Stimulated activated naive CD8-positive, alpha-beta T cell treated with anti-CD3 and anti-CD28 coated beads, Interleukin-15, amount 100 ng/mL, for 72 hours (primary cell): ENCODE measurements at regions not wholly inside any gene's neighbourhood (a gene's known extent, or its start where the extent isn't known, plus 50 kb on each side); places are given as distances from the start of the nearest gene placed in this dataset.

ENCODE experiments used
- ATAC-seq: fragments of 150-1000 bp; cut with Tn5 transposase; 2 replicates; pipeline ENCODE4 v1.10.0; 2021; ENCODE audit warnings: mild to moderate bottlenecking, moderate library complexity
- DNase-seq, 2 donors: peaks; one replicate each; pipeline ENCODE4 v3.0.0; 2021 to 2022
- H3K27ac Mint-ChIP-seq, 2 donors: one replicate each; pipeline ENCODE4 v1.8.0; 2022; ENCODE audit warnings: mild to moderate bottlenecking in 2 of 2, mixed read lengths in 2 of 2, moderate library complexity in 2 of 2
- H3K27me3 Mint-ChIP-seq: one replicate; pipeline ENCODE4 v1.8.0; 2022; ENCODE audit warnings: mixed read lengths
- H3K4me1 Mint-ChIP-seq: one replicate; pipeline ENCODE4 v1.8.0; 2022; ENCODE audit warnings: mild to moderate bottlenecking, mixed read lengths
- H3K4me3 Mint-ChIP-seq, 2 donors: one replicate each; pipeline ENCODE4 v1.8.0; 2022; ENCODE audit warnings: mild to moderate bottlenecking in 2 of 2, mixed read lengths in 2 of 2, moderate library complexity in 1 of 2
- H3K9me3 Mint-ChIP-seq, 2 donors: one replicate each; pipeline ENCODE4 v1.8.0; 2022; ENCODE audit warnings: mixed read lengths in 2 of 2

GRCh38 chr19:28290963-28291657, 921.8 kb downstream of the UQCRFS1 start:
- Mint-ChIP-seq H3K27ac (no peak overlapping the region), H3K4me3 (no peak overlapping the region), H3K27me3 (no peaks in the 10 kb centered on the region), H3K4me1 (no peaks in the 10 kb centered on the region), H3K9me3 (peaks cover 8 to 12% of the 10 kb centered on the region in 2 donors)
- ATAC-seq (no peak), DNase-seq (no peak)

- no peak overlapping the region for H3K27ac Mint-ChIP-seq
- DNase-seq: no peak
Measured at GRCh38 chr19:28289295-28290063, 923.5 kb downstream of the UQCRFS1 start.

GRCh38 chr19:28288572-28289264, 924.2 kb downstream of the UQCRFS1 start:
- H3K27me3 Mint-ChIP-seq: peaks cover 3% of the 10 kb centered on the region

More at GRCh38 chr19:28289295-28290063, 923.5 kb downstream of the UQCRFS1 start:
- H3K4me1 Mint-ChIP-seq: no peaks in the 10 kb centered on the region
- ATAC-seq: no peak
- H3K4me3 Mint-ChIP-seq: no peak overlapping the region
- H3K27me3 Mint-ChIP-seq: no peaks in the 10 kb centered on the region
- peaks cover 13 to 18% of the 10 kb centered on the region in 2 donors for H3K9me3 Mint-ChIP-seq

GRCh38 chr19:28285917-28286316, 927.0 kb downstream of the UQCRFS1 start:
- no peak overlapping the region for H3K4me3 Mint-ChIP-seq
- peaks cover 28% of the 10 kb centered on the region for H3K27me3 Mint-ChIP-seq
- ATAC-seq (no peak), DNase-seq (no peak)
- H3K4me1 Mint-ChIP-seq: no peaks in the 10 kb centered on the region
- no peak overlapping the region for H3K27ac Mint-ChIP-seq
- H3K9me3 Mint-ChIP-seq: peaks cover 22 to 50% of the 10 kb centered on the region in 2 donors

More at GRCh38 chr19:28288572-28289264, 924.2 kb downstream of the UQCRFS1 start:
- Mint-ChIP-seq H3K27ac (no peak overlapping the region), H3K4me3 (no peak overlapping the region), H3K4me1 (no peaks in the 10 kb centered on the region), H3K9me3 (peaks cover 15 to 23% of the 10 kb centered on the region in 2 donors)
- DNase-seq: no peak
- ATAC-seq: no peak

GRCh38 chr19:28285078-28285477, 927.9 kb downstream of the UQCRFS1 start:
- H3K4me3 Mint-ChIP-seq: no peak overlapping the region
- ATAC-seq: no peak

GRCh38 chr19:28284389-28284788, 928.6 kb downstream of the UQCRFS1 start:
- H3K27ac Mint-ChIP-seq: no peak overlapping the region
- ATAC-seq: no peak
- peaks cover 22 to 50% of the 10 kb centered on the region in 2 donors for H3K9me3 Mint-ChIP-seq
- no peak overlapping the region for H3K4me3 Mint-ChIP-seq
- no peak for DNase-seq
- peaks cover 28% of the 10 kb centered on the region for H3K27me3 Mint-ChIP-seq
- H3K4me1 Mint-ChIP-seq: no peaks in the 10 kb centered on the region

More at GRCh38 chr19:28285078-28285477, 927.9 kb downstream of the UQCRFS1 start:
- Mint-ChIP-seq H3K4me1 (no peaks in the 10 kb centered on the region), H3K9me3 (peaks cover 22 to 50% of the 10 kb centered on the region in 2 donors), H3K27me3 (peaks cover 28% of the 10 kb centered on the region), H3K27ac (no peak overlapping the region)
- no peak for DNase-seq

- no peak for ATAC-seq
- DNase-seq: no peak
- Mint-ChIP-seq H3K4me1 (no peaks in the 10 kb centered on the region), H3K9me3 (peaks cover 22 to 50% of the 10 kb centered on the region in 2 donors), H3K27ac (peak overlapping the region in 1 of 2 donors; percentile 49), H3K4me3 (no peak overlapping the region), H3K27me3 (peaks cover 28% of the 10 kb centered on the region)
Measured at GRCh38 chr19:28283592-28283991, 929.4 kb downstream of the UQCRFS1 start.

- Mint-ChIP-seq H3K27me3 (peaks cover 28% of the 10 kb centered on the region), H3K27ac (no peak overlapping the region), H3K4me1 (no peaks in the 10 kb centered on the region), H3K9me3 (peaks cover 17 to 41% of the 10 kb centered on the region in 2 donors), H3K4me3 (no peak overlapping the region)
- ATAC-seq (no peak), DNase-seq (no peak)
Measured at GRCh38 chr19:28281676-28282075, 931.3 kb downstream of the UQCRFS1 start.

GRCh38 chr19:28264556-28264955, 948.4 kb downstream of the UQCRFS1 start:
- no peak for DNase-seq
- Mint-ChIP-seq H3K9me3 (peaks cover 16 to 28% of the 10 kb centered on the region in 2 donors), H3K27ac (no peak overlapping the region), H3K27me3 (no peaks in the 10 kb centered on the region), H3K4me3 (no peak overlapping the region), H3K4me1 (no peaks in the 10 kb centered on the region)
- ATAC-seq: no peak

GRCh38 chr19:28258829-28259228, 954.1 kb downstream of the UQCRFS1 start:
- ATAC-seq (no peak), DNase-seq (no peak)
- Mint-ChIP-seq H3K4me1 (no peaks in the 10 kb centered on the region), H3K27ac (no peak overlapping the region), H3K27me3 (no peaks in the 10 kb centered on the region), H3K9me3 (peaks cover 14 to 26% of the 10 kb centered on the region in 2 donors), H3K4me3 (no peak overlapping the region)

GRCh38 chr19:28257396-28257795, 955.6 kb downstream of the UQCRFS1 start:
- no peak overlapping the region for H3K4me3 Mint-ChIP-seq
- peaks cover 4 to 12% of the 10 kb centered on the region in 2 donors for H3K9me3 Mint-ChIP-seq
- H3K27ac Mint-ChIP-seq: no peak overlapping the region
- H3K4me1 Mint-ChIP-seq: no peaks in the 10 kb centered on the region
- no peaks in the 10 kb centered on the region for H3K27me3 Mint-ChIP-seq
- no peak for ATAC-seq
- no peak for DNase-seq

- no peak overlapping the region for H3K27ac Mint-ChIP-seq
- no peak for ATAC-seq
- no peaks in the 10 kb centered on the region for H3K4me1 Mint-ChIP-seq
- H3K27me3 Mint-ChIP-seq: no peaks in the 10 kb centered on the region
- H3K4me3 Mint-ChIP-seq: no peak overlapping the region
- peaks cover 0 to 4% of the 10 kb centered on the region in 2 donors for H3K9me3 Mint-ChIP-seq
- no peak for DNase-seq
Measured at GRCh38 chr19:28247243-28247642, 965.7 kb downstream of the UQCRFS1 start.

- no peak overlapping the region for H3K4me3 Mint-ChIP-seq
- ATAC-seq: no peak
- no peak overlapping the region for H3K27ac Mint-ChIP-seq
- no peak for DNase-seq
- H3K27me3 Mint-ChIP-seq: no peaks in the 10 kb centered on the region
- H3K9me3 Mint-ChIP-seq: peaks cover 0 to 4% of the 10 kb centered on the region in 2 donors
- no peaks in the 10 kb centered on the region for H3K4me1 Mint-ChIP-seq
Measured at GRCh38 chr19:28245937-28246336, 967.0 kb downstream of the UQCRFS1 start.

GRCh38 chr19:28244966-28245365, 968.0 kb downstream of the UQCRFS1 start:
- Mint-ChIP-seq H3K27ac (no peak overlapping the region), H3K4me3 (no peak overlapping the region), H3K4me1 (no peaks in the 10 kb centered on the region), H3K9me3 (peaks cover 0 to 4% of the 10 kb centered on the region in 2 donors), H3K27me3 (no peaks in the 10 kb centered on the region)
- DNase-seq (no peak), ATAC-seq (no peak)

- peaks cover 0 to 4% of the 10 kb centered on the region in 2 donors for H3K9me3 Mint-ChIP-seq
Measured at GRCh38 chr19:28242317-28242927, 970.5 kb downstream of the UQCRFS1 start.

More at GRCh38 chr19:28242317-28242927, 970.5 kb downstream of the UQCRFS1 start:
- no peak overlapping the region for H3K27ac Mint-ChIP-seq
- DNase-seq (peak; percentile 4 to 9), ATAC-seq (no peak)
- no peaks in the 10 kb centered on the region for H3K4me1 Mint-ChIP-seq
- no peak overlapping the region for H3K4me3 Mint-ChIP-seq
- no peaks in the 10 kb centered on the region for H3K27me3 Mint-ChIP-seq
